Activated T-cell treated with anti-CD3 and anti-CD28 coated beads for 1 hour (primary cell): ENCODE measurements at regions not wholly inside any gene's neighbourhood (a gene's known extent, or its start where the extent isn't known, plus 50 kb on each side); places are given as distances from the start of the nearest gene placed in this dataset.
"Not testable (repeated sequence)": the region's sequence is repeated elsewhere in the genome, so short reads cannot be mapped to it uniquely, and the experiment has no call there.

Source experiments
- DNase-seq: peaks from one replicate; pipeline ENCODE4 v3.0.0-alpha.2; 2020; ENCODE audit warnings: low read depth

GRCh38 chr2:121818546-121818945, 63.1 kb downstream of the TSN start:
- DNase-seq, result no peak

GRCh38 chr2:121819846-121820245, 64.4 kb downstream of the TSN start:
- no peak for DNase-seq

GRCh38 chr2:121821476-121822158, 66.2 kb downstream of the TSN start:
- no peak for DNase-seq

DNA sequence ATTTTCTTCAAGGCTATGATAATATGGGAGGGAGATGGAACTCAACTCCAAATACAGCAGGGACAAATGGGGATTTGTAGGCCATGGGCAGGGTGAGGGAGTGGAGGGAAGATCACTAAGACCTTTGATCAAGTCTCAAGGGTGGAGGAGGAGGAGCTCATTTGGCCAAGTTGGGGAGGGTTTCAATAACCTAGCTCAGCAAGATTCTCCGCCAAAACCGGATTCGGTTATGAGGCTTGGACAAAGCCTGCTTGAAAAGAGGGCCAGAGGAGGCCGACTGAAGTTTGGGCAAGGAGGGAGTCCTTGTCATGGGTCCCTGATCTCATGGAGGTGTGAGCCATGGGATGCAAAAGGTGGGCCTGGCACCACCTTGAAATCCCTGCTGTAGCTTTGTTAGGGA, 68.8 kb downstream of the TSN start:
- DNase-seq, result no peak

GRCh38 chr2:121825003-121825950, 69.8 kb downstream of the TSN start:
- DNase-seq, result no peak

GRCh38 chr2:121826036-121826435, 70.6 kb downstream of the TSN start:
- no peak for DNase-seq

- no peak for DNase-seq
Measured at GRCh38 chr2:121828281-121828731, 72.9 kb downstream of the TSN start.

DNA sequence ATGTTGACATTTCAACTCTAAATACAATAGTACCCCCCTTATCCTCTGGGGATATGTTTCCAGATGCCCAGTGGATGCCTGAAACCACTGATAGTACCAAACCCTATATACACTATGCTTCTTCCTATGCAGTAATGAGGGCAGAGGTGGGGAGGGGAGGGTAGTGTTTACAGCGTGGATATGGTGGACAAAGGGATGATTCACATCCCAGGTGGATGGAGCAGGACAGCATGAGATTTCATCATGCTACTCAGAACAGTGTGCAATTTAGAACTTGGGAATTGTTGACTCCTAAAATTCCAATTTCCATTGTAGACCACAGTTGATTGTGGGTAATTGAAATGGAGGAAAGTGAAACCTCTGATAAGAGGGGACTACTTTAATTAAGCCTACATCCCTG, 75.4 kb downstream of the TSN start:
- DNase-seq, result no peak

DNA sequence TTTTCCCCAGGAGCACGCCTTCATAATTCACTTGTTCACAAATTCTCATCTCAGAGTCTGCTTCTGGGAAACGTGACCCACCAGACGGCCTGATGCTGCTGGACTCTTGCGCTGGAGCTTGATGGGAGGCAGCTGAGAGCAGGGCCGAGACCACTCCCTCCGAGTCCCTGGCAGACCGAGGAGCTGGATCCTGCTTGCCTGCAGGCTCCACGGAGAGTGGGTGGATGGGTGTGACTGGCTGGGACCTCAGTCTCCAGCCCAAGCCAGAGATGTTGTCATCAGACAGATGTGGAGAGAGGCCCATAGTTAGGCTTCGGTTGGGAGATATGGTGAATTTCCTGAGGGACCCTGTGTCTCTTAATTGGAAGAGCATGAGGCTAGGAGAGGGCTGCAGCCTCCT, 76.4 kb downstream of the TSN start:
- DNase-seq, result no peak

GRCh38 chr2:121832412-121833357, 77.2 kb downstream of the TSN start:
- no peak for DNase-seq

GRCh38 chr2:121833358-121833723, 77.9 kb downstream of the TSN start:
- DNase-seq, result no peak

GRCh38 chr2:121836611-121837010, 81.2 kb downstream of the TSN start:
- no peak for DNase-seq

DNA sequence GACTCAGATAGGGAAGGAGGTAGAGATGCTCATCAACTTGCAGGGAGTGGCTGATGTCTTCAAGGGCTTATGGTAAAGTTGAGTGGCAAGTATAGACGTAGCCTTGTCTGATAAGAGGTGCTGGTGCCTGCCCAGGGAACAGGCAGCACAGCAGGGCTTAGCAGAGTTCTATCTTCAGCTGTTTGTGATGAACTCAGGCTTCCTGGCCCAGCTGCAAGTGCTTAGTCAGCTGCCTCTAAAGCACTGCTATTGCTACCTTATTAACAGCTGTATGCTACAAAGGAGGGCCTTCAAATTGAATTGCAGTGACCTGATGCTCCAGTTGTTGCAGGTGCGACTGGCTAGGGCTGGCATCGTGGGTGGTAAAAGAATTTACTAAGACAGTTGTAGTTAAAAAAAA, 82.1 kb downstream of the TSN start:
- DNase-seq, result no peak

DNA sequence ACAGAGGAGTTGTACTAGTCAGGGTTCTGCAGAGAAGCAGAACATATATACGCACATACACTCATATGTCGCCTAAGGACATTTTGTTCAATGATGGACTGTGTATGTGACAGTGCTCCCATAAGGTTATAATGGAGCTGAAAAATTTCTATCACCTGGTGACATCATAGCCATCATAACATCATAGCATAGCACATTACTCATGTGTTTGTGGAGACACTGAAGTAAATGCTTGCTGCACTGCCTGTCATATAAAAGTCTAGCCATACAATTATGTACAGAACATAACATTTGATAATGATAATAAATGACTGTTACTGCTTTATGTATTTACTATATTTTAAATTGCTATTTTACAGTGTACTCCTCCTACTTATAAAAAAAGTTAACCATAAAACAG, 83.1 kb downstream of the TSN start:
- no peak for DNase-seq

DNA sequence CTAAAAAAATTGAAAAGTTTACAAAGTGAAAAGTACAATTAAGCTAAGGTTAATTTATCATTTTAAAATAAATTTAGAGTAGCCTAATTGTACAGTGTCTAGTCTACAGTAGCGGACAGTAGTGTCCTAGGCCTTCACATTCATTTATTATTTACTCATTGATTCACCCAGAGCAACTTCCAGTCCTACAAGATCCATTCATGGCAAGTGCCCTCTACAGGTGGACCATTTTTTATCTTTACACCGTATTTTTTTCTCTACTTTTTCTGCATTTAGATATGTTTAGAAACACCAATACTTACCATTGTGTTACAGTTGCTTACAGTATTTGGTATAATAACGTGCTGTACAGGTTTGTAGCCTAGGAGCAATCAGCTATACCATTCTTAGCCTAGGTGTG, 84.1 kb downstream of the TSN start:
- DNase-seq, result no peak

GRCh38 chr2:121849236-121849635, 93.8 kb downstream of the TSN start:
- DNase-seq, result no peak

- DNase-seq, result not testable (repeated sequence)
Measured at GRCh38 chr2:121853149-121853548, 97.7 kb downstream of the TSN start.

DNA sequence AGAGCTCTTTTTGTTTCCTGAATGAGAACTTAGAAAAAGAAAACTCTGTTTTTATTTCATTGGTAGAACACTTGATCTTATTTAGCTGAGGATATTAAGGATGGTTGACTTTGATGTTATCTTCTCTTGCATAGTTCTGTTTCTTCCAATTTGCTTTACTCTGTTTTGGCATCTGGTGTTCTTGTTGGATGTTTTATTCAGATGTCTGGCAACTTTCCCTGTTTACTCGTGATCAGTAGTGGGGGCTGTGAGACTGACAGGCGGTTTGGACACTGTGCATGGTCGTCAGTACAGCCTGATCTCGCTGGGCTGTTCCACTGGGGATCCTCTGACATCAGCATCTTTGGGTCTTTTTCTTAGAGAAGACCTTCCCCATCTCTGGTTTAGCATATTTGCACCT, 100.1 kb downstream of the TSN start:
- DNase-seq, result no peak

DNA sequence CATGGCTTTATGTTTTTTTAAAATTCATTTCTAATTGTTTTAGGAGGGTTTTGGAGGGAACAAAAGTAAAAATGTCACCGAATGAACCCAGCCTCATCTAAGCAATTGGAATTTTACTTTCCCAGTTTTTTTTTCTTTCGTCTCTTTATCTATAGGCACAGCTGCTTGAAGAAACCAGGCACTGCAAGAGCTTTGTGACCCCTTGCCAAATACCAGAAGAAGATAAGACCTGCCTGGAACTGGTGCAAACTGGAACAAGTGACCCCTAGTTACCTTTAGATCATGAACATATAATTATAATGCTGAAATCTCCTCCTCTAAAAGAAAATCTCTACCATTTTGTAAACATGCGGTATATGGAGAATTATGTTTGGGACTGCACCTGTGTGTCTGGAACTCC, 100.9 kb downstream of the TSN start:
- DNase-seq, result no peak

DNA sequence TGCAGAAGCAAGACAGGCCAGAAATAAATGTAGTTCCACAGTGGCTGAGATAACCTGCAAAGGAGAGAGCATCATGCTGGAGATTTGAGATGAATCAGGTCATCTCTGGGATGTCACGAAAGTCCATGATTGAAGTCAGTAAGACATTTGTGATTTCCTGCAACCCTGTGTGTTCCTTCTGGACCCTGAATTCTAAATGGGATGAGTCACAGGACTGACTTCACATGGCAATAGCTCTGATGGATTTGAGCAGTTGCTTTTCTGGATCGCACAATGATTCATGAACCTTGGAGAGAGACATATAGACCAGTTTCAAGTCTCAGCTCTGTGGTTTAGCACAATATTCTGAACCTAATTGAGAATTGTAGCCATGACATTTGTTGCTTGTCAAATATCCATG, 102.9 kb downstream of the TSN start:
- no peak for DNase-seq

- no peak for DNase-seq
Measured at GRCh38 chr2:121858847-121859246, 103.4 kb downstream of the TSN start.

DNA sequence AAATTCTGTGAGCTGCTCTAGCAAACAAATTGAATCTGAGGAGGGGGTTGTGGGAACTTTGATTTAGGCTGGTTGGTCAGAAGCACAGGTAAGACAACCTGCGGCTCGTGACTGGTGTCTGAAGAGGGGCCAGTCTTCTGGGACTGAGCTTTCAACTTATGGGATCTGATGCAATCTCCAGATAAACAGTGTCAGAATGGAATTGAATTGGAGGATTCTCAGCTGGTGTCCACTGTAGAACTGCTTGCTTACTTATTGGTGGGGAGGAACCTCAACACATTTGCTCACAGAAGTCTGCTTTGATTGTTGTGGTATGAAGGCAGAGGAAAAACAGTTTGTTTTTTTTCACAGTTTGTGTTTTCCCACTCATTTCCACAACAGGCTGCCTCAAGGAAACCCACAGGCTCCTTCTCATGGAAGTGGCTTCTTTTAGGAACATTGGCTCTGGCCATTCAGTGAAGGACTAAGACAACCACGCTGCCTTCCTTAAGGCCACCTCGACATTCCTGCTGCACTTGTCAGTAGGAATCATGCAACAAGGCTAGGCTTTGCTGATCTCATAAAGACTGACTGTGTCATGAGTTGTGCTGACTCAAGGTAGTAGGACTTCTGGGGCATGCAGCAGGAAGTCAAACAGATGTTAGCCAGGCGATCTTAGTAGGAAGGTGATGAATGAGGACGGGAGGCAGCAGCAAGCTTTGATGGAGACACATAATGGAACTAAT, 104.7 kb downstream of the TSN start:
- DNase-seq, result no peak
